ENCODE measurements at regions not wholly inside any gene's neighbourhood (a gene's known extent, or its start where the extent isn't known, plus 50 kb on each side); places are given as distances from the start of the nearest gene placed in this dataset.

- H3K27ac Mint-ChIP-seq, result no peak overlapping the region
These were observed 532.8 kb downstream of the ZIC1 start for GRCh38 chr3:147941969-147942368.

DNA sequence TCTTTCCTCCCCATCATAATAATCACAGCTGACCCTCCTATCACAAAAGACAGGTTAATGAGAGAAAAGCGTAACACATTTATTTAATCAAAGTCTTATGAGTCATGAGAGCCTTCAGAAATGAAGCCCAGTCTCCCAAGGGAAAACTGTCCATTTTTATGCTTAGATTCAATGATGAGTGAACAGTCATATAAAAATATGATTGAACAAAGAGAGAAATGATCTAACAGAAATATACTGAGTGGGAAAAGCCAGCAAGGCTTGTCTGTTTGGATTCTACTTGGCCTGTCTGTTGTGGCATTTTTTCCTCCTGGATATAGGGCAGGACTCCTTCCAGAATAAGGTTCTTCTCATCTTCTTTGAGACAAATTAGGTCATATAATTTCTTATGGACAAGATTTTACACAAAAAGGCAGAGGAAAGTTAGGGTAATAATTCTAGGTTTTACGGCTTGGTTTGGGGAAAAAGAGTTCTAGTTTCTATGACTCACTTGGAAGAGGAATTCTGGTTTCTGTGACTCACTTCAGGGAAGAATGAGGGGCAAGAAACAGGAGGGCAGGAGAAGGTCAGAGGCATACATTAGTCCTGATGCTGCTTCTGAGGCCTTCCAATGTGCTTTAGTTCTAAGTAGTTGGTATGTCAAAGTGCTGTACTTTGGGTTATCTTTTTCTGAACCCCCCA, 534.2 kb downstream of the ZIC1 start:
- intact Hi-C loops (cut with DNase I, micrococcal nuclease), result no loop called here

More at GRCh38 chr3:147941969-147942368, 532.8 kb downstream of the ZIC1 start:
- no peaks in the 10 kb centered on the region for H3K27me3 ChIP-seq (ENCODE audit: control insufficient read depth in 1 of 2, insufficient read depth in 2 of 2, low read length in 2 of 2)
- H3K27me3 Mint-ChIP-seq, result no peaks in the 10 kb centered on the region
- ATAC-seq (ENCODE audit: poor library complexity) (no peak), DNase-seq (no peak)
- CTCF ChIA-PET, result no interaction called here
- intact Hi-C loops (cut with DNase I, micrococcal nuclease), result no loop called here
- H3K36me3 ChIP-seq (ENCODE audit: insufficient read depth, low read length), result no peaks in the 10 kb centered on the region
- no peaks in the 10 kb centered on the region for H3K36me3 Mint-ChIP-seq (ENCODE audit: low read depth)
- no peaks in the 10 kb centered on the region for H3K4me1 Mint-ChIP-seq (ENCODE audit: low read depth)
- H3K4me1 ChIP-seq (ENCODE audit: insufficient read depth, low read length), result no peaks in the 10 kb centered on the region
- no peak overlapping the region for H3K4me3 ChIP-seq (ENCODE audit: low read length)
- no peak for TF ChIP-seq CTCF (IDR thresholded peaks at IDR 0.05)
- POLR2A ChIA-PET, result no interaction called here
- H3K9me3 Mint-ChIP-seq, result peaks cover under 1% of the 10 kb centered on the region
- H3K4me3 Mint-ChIP-seq, result no peak overlapping the region
- H3K27ac ChIP-seq (ENCODE audit: low read depth in 1 of 2, low read length in 2 of 2), result no peak overlapping the region
- peaks cover 0 to 6% of the 10 kb centered on the region in 2 experiments for H3K9me3 ChIP-seq (ENCODE audit: control insufficient read depth in 1 of 2, insufficient read depth in 1 of 2, low read length in 2 of 2)

DNA sequence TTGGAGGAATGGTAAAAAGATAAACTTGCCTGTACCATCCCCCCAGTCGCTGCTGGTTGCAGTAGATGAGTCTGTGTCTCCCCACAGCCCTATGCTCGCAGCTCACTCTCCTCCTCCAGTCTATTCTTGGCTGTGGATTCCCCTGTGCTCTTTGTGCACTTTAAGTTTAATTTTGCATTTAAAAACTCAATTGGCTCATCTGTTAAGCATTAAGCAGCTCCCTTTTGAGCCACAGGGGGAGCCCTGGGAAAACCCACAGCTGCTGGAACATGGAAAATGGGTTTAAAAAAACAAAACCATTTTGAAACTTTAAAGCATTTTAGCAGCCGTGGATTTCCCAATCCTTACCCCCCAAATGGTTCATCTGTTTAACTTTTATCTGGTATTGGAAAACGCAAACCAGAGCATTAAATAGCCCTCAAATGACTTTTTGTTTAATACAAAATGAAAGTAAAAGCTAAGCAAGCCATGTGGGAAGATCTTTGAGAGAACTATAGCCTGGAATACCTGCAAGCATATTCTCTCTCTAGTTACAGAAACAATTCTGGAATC, 536.9 kb downstream of the ZIC1 start:
- Mint-ChIP-seq H3K4me3 (no peak overlapping the region), H3K4me1 (ENCODE audit: low read depth) (no peaks in the 10 kb centered on the region), H3K9me3 (no peaks in the 10 kb centered on the region), H3K27me3 (no peaks in the 10 kb centered on the region), H3K27ac (no peak overlapping the region), H3K36me3 (ENCODE audit: low read depth) (no peaks in the 10 kb centered on the region)
- no peak overlapping the region for H3K27ac ChIP-seq (ENCODE audit: low read depth in 1 of 2, low read length in 2 of 2)
- H3K27me3 ChIP-seq (ENCODE audit: control insufficient read depth in 1 of 2, insufficient read depth in 2 of 2, low read length in 2 of 2), result no peaks in the 10 kb centered on the region
- ATAC-seq (ENCODE audit: poor library complexity) (no peak), DNase-seq (no peak)
- H3K4me3 ChIP-seq (ENCODE audit: low read length), result no peak overlapping the region
- H3K36me3 ChIP-seq (ENCODE audit: insufficient read depth, low read length), result no peaks in the 10 kb centered on the region
- ChIA-PET CTCF (no interaction called here), POLR2A (no interaction called here)
- no peaks in the 10 kb centered on the region for H3K4me1 ChIP-seq (ENCODE audit: insufficient read depth, low read length)
- intact Hi-C loops (cut with DNase I, micrococcal nuclease), result no loop called here
- no peak for TF ChIP-seq CTCF (IDR thresholded peaks at IDR 0.05)
- peaks cover 0 to 10% of the 10 kb centered on the region in 2 experiments for H3K9me3 ChIP-seq (ENCODE audit: control insufficient read depth in 1 of 2, insufficient read depth in 1 of 2, low read length in 2 of 2)

More for the DNA sequence above, 534.2 kb downstream of the ZIC1 start:
- CTCF ChIA-PET, result no interaction called here
- Histone ChIP-seq H3K4me3 (ENCODE audit: low read length) (no peak overlapping the region), H3K27me3 (ENCODE audit: control insufficient read depth in 1 of 2, insufficient read depth in 2 of 2, low read length in 2 of 2) (no peaks in the 10 kb centered on the region), H3K9me3 (ENCODE audit: control insufficient read depth in 1 of 2, insufficient read depth in 1 of 2, low read length in 2 of 2) (peaks cover 0 to 10% of the 10 kb centered on the region in 2 experiments), H3K4me1 (ENCODE audit: insufficient read depth, low read length) (no peaks in the 10 kb centered on the region), H3K36me3 (ENCODE audit: insufficient read depth, low read length) (no peaks in the 10 kb centered on the region), H3K27ac (ENCODE audit: low read depth in 1 of 2, low read length in 2 of 2) (no peak overlapping the region)
- H3K9me3 Mint-ChIP-seq, result no peaks in the 10 kb centered on the region
- no peak for TF ChIP-seq CTCF (IDR thresholded peaks at IDR 0.05)
- DNase-seq (no peak), ATAC-seq (ENCODE audit: poor library complexity) (no peak)
- no peak overlapping the region for H3K27ac Mint-ChIP-seq
- H3K27me3 Mint-ChIP-seq, result no peaks in the 10 kb centered on the region
- POLR2A ChIA-PET, result no interaction called here
- no peak overlapping the region for H3K4me3 Mint-ChIP-seq
- no peaks in the 10 kb centered on the region for H3K4me1 Mint-ChIP-seq (ENCODE audit: low read depth)
- H3K36me3 Mint-ChIP-seq (ENCODE audit: low read depth), result no peaks in the 10 kb centered on the region

All from CD4-positive, alpha-beta T cell (primary cell).